GM21423 (cell line): ENCODE measurements at regions not wholly inside any gene's neighbourhood (a gene's known extent, or its start where the extent isn't known, plus 50 kb on each side); places are given as distances from the start of the nearest gene placed in this dataset.
"Not testable (repeated sequence)": the region's sequence is repeated elsewhere in the genome, so short reads cannot be mapped to it uniquely, and the experiment has no call there.

Experiments
- ATAC-seq: cut with Tn5 transposase; IDR thresholded peaks from one replicate; pipeline ENCODE4 v1.9.1; 2021; ENCODE audit warnings: mild to moderate bottlenecking, moderate library complexity; ENCODE audit not compliant: unreplicated experiment

GRCh38 chr4:79621061-79621460, 213.0 kb upstream of the GK2 start:
- no peak for ATAC-seq

GRCh38 chr4:79620617-79621016, 212.6 kb upstream of the GK2 start:
- no peak for ATAC-seq

GRCh38 chr4:79613269-79613935, 205.4 kb upstream of the GK2 start:
- no peak for ATAC-seq

GRCh38 chr4:79611026-79611425, 203.0 kb upstream of the GK2 start:
- ATAC-seq, result no peak

GRCh38 chr4:79609817-79610216, 201.8 kb upstream of the GK2 start:
- ATAC-seq, result no peak

- no peak for ATAC-seq
Observed at GRCh38 chr4:79607979-79608378, 200.0 kb upstream of the GK2 start.

- no peak for ATAC-seq
Observed at GRCh38 chr4:79604152-79604551, 196.1 kb upstream of the GK2 start.

- peak; percentile 69 for ATAC-seq
Observed at GRCh38 chr4:79603681-79604080, 195.7 kb upstream of the GK2 start.

GRCh38 chr4:79599691-79600090, 191.7 kb upstream of the GK2 start:
- no peak for ATAC-seq

- ATAC-seq, result no peak
Observed at GRCh38 chr4:79598801-79599200, 190.8 kb upstream of the GK2 start.

- no peak for ATAC-seq
Observed at GRCh38 chr4:79598214-79598613, 190.2 kb upstream of the GK2 start.

- ATAC-seq, result no peak
Observed at GRCh38 chr4:79597266-79597665, 189.2 kb upstream of the GK2 start.

- not testable (repeated sequence) for ATAC-seq
Observed at GRCh38 chr4:79592218-79592617, 184.2 kb upstream of the GK2 start.

GRCh38 chr4:79588679-79589078, 180.7 kb upstream of the GK2 start:
- no peak for ATAC-seq

- ATAC-seq, result not testable (repeated sequence)
Observed at GRCh38 chr4:79587207-79587606, 179.2 kb upstream of the GK2 start.

- ATAC-seq, result no peak
Observed at GRCh38 chr4:79585834-79586233, 177.8 kb upstream of the GK2 start.

- ATAC-seq, result no peak
Observed at GRCh38 chr4:79585330-79585729, 177.3 kb upstream of the GK2 start.

GRCh38 chr4:79584902-79585301, 176.9 kb upstream of the GK2 start:
- ATAC-seq, result no peak

GRCh38 chr4:79584352-79584751, 176.3 kb upstream of the GK2 start:
- ATAC-seq, result no peak

- no peak for ATAC-seq
Observed at GRCh38 chr4:79578606-79579005, 170.6 kb upstream of the GK2 start.

- peak; percentile 51 for ATAC-seq
Observed at GRCh38 chr4:79576429-79576753, 168.4 kb upstream of the GK2 start.

GRCh38 chr4:79575709-79576428, 167.8 kb upstream of the GK2 start:
- ATAC-seq, result no peak
